GM11168 (cell line): ENCODE measurements at regions not wholly inside any gene's neighbourhood (a gene's known extent, or its start where the extent isn't known, plus 50 kb on each side); places are given as distances from the start of the nearest gene placed in this dataset.

ENCODE experiments used
- in situ Hi-C: fragments of 300-500 bp; cut with MboI; formaldehyde crosslinking; loops from one replicate; pipeline ENCODE4 v1.12.0; 2022; ENCODE audit warnings: low sequenced_read_pairs; ENCODE audit not compliant: unreplicated experiment

- in situ Hi-C loops = no loop called here
Observed at GRCh38 chr11:121950160-121950559, 165.9 kb downstream of the BLID start.

- in situ Hi-C loops = loop anchor here (25.0 kb wide), 1 partner anchor 566 kb away; no protein-coding TSS in a partner anchor
Observed at GRCh38 chr11:121946514-121946913, 169.5 kb downstream of the BLID start.

GRCh38 chr11:121944556-121945230, 171.3 kb downstream of the BLID start:
- in situ Hi-C loops = loop anchor here (25.0 kb wide), 1 partner anchor 568 kb away; no protein-coding TSS in a partner anchor

- in situ Hi-C loops = loop anchor here (25.0 kb wide), 1 partner anchor 574 kb away; no protein-coding TSS in a partner anchor
Observed at GRCh38 chr11:121938076-121938475, 177.9 kb downstream of the BLID start.

GRCh38 chr11:121936781-121937447, 179.1 kb downstream of the BLID start:
- in situ Hi-C loops = loop anchor here (25.0 kb wide), 1 partner anchor 575 kb away; no protein-coding TSS in a partner anchor

GRCh38 chr11:121936370-121936769, 179.6 kb downstream of the BLID start:
- in situ Hi-C loops = loop anchor here (25.0 kb wide), 1 partner anchor 576 kb away; no protein-coding TSS in a partner anchor

GRCh38 chr11:121933694-121934093, 182.3 kb downstream of the BLID start:
- in situ Hi-C loops = loop anchor here (25.0 kb wide), 1 partner anchor 579 kb away; no protein-coding TSS in a partner anchor

GRCh38 chr11:121933294-121933693, 182.7 kb downstream of the BLID start:
- in situ Hi-C loops = loop anchor here (25.0 kb wide), 1 partner anchor 579 kb away; no protein-coding TSS in a partner anchor

GRCh38 chr11:121932646-121933185, 183.3 kb downstream of the BLID start:
- in situ Hi-C loops = loop anchor here (25.0 kb wide), 1 partner anchor 580 kb away; no protein-coding TSS in a partner anchor

- in situ Hi-C loops = loop anchor here (25.0 kb wide), 1 partner anchor 580 kb away; no protein-coding TSS in a partner anchor
Observed at GRCh38 chr11:121931748-121932352, 184.2 kb downstream of the BLID start.

GRCh38 chr11:121931121-121931520, 184.9 kb downstream of the BLID start:
- in situ Hi-C loops = loop anchor here (25.0 kb wide), 1 partner anchor 581 kb away; no protein-coding TSS in a partner anchor

GRCh38 chr11:121930004-121930965, 185.7 kb downstream of the BLID start:
- in situ Hi-C loops = loop anchor here (25.0 kb wide), 1 partner anchor 582 kb away; no protein-coding TSS in a partner anchor

- in situ Hi-C loops = loop anchor here (25.0 kb wide), 1 partner anchor 583 kb away; no protein-coding TSS in a partner anchor
Observed at GRCh38 chr11:121929581-121929980, 186.4 kb downstream of the BLID start.

- in situ Hi-C loops = loop anchor here (25.0 kb wide), 1 partner anchor 583 kb away; no protein-coding TSS in a partner anchor
Observed at GRCh38 chr11:121928597-121929580, 187.1 kb downstream of the BLID start.

GRCh38 chr11:121927789-121928188, 188.2 kb downstream of the BLID start:
- in situ Hi-C loops = loop anchor here (25.0 kb wide), 1 partner anchor 585 kb away; no protein-coding TSS in a partner anchor

GRCh38 chr11:121927097-121927785, 188.8 kb downstream of the BLID start:
- in situ Hi-C loops = loop anchor here (25.0 kb wide), 1 partner anchor 585 kb away; no protein-coding TSS in a partner anchor

- in situ Hi-C loops = no loop called here
Observed at GRCh38 chr11:121924191-121924590, 191.8 kb downstream of the BLID start.
